GM11168 (cell line): ENCODE measurements at regions not wholly inside any gene's neighbourhood (a gene's known extent, or its start where the extent isn't known, plus 50 kb on each side); places are given as distances from the start of the nearest gene placed in this dataset.
"Not testable (repeated sequence)": the region's sequence is repeated elsewhere in the genome, so short reads cannot be mapped to it uniquely, and the experiment has no call there.

ENCODE experiments used
- in situ Hi-C: fragments of 300-500 bp; cut with MboI; formaldehyde crosslinking; loops from one replicate; pipeline ENCODE4 v1.12.0; 2022; ENCODE audit warnings: low sequenced_read_pairs; ENCODE audit not compliant: unreplicated experiment

GRCh38 chr21:28179136-28179535 lies 813.5 kb downstream of the LTN1 start:
- in situ Hi-C loops = no loop called here

GRCh38 chr21:28177124-28177523 lies 815.6 kb downstream of the LTN1 start:
- in situ Hi-C loops = no loop called here

- in situ Hi-C loops = no loop called here
Observed at GRCh38 chr21:28174701-28175100, 818.0 kb downstream of the LTN1 start.

GRCh38 chr21:28174006-28174405 lies 818.7 kb downstream of the LTN1 start:
- in situ Hi-C loops = no loop called here

GRCh38 chr21:28172376-28172775 lies 820.3 kb downstream of the LTN1 start:
- in situ Hi-C loops = no loop called here

- in situ Hi-C loops = no loop called here
Observed at GRCh38 chr21:28167366-28167765, 825.3 kb downstream of the LTN1 start.

GRCh38 chr21:28164519-28164918 lies 828.2 kb downstream of the LTN1 start:
- in situ Hi-C loops = not testable (repeated sequence)

GRCh38 chr21:28162052-28162451 lies 830.6 kb downstream of the LTN1 start:
- in situ Hi-C loops = not testable (repeated sequence)

- in situ Hi-C loops = no loop called here
Observed at GRCh38 chr21:28160378-28160777, 832.3 kb downstream of the LTN1 start.

GRCh38 chr21:28159396-28159795 lies 833.3 kb downstream of the LTN1 start:
- in situ Hi-C loops = no loop called here

- in situ Hi-C loops = no loop called here
Observed at GRCh38 chr21:28156590-28156989, 836.1 kb downstream of the LTN1 start.

GRCh38 chr21:28154121-28154520 lies 838.6 kb downstream of the LTN1 start:
- in situ Hi-C loops = no loop called here

- in situ Hi-C loops = no loop called here
Observed at GRCh38 chr21:28152732-28153131, 839.9 kb downstream of the LTN1 start.

- in situ Hi-C loops = no loop called here
Observed at GRCh38 chr21:28151758-28152157, 840.9 kb downstream of the LTN1 start.

GRCh38 chr21:28150778-28151177 lies 841.9 kb downstream of the LTN1 start:
- in situ Hi-C loops = no loop called here

- in situ Hi-C loops = no loop called here
Observed at GRCh38 chr21:28148400-28149064, 844.1 kb downstream of the LTN1 start.

- in situ Hi-C loops = no loop called here
Observed at GRCh38 chr21:28144653-28145052, 848.0 kb downstream of the LTN1 start.

GRCh38 chr21:28144089-28144488 lies 848.6 kb downstream of the LTN1 start:
- in situ Hi-C loops = no loop called here

- in situ Hi-C loops = no loop called here
Observed at GRCh38 chr21:28142697-28143096, 850.0 kb downstream of the LTN1 start.

- in situ Hi-C loops = no loop called here
Observed at GRCh38 chr21:28138272-28138671, 854.4 kb downstream of the LTN1 start.

GRCh38 chr21:28136656-28137255 lies 855.9 kb downstream of the LTN1 start:
- in situ Hi-C loops = no loop called here

- in situ Hi-C loops = no loop called here
Observed at GRCh38 chr21:28135646-28136045, 857.0 kb downstream of the LTN1 start.
